ENCODE measurements at regions not wholly inside any gene's neighbourhood (a gene's known extent, or its start where the extent isn't known, plus 50 kb on each side); places are given as distances from the start of the nearest gene placed in this dataset.

DNA sequence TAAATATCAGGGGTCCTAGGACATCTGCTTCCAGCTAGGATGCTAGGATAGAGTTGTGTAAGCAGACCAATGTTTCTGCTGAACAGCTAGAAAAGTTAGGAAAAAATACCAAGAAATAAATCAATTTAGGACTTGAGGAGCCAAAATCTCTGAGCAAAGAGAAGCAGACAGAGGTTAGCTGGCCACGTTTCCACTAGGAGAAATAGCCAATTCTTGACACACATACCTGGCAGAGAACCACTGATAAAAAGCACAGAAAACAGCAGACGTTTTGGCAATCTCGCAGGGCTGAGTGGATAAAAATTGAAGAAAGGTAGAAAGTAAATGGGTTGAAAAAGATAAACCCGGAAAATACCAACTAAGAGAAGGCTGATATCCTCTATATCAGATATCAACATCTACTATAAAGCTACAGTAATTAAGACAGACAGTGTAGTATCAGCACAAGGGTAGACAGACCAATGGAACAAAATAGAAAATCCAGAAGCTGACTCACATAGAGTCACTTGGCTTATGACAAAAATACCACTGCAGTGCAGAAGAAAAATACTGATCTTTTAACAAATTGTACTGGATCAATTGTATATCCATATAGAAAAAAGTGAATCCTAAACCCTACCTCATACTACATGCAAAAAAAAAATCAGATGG is 306.1 kb upstream of the KLHL29 start:
- FAIRE-seq: no peak

DNA sequence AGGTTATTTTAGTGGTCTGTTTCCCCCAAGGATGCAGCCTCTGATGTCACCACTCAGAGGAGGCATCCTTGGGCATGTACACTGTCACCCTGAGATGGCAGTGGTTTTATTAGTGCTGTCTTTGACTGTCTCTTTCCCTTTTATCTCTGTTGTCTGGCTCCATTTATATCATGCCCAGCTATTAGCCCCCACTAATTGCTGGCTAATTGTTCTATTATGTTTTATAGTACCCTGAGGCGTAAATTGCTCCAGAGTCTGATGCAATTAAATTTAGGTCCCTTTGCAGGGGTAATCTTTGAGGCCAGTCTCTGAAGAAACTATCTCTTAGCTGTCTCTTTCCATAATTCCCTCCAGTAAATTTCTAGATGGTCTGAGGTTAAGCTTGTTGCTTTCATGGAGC is 301.0 kb upstream of the KLHL29 start:
- FAIRE-seq: no peak

DNA sequence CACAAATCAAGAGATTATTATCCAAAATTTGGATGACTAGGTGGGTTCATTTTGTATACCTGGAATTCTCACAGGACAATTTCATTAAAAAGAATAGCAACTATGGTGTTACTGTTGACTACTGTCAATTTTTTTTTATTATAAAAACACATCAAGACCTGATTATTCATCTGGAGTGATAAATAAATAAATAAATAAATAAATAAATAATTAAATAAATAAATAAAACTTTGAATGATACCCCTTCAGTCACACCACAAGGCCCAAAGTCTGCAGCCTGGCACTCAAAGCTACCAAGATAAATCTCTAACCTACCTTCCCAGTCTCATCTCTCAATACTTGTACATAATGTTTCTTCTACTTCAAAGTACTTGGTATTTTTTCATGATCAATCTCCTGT is 294.0 kb upstream of the KLHL29 start:
- FAIRE-seq: no peak

DNA sequence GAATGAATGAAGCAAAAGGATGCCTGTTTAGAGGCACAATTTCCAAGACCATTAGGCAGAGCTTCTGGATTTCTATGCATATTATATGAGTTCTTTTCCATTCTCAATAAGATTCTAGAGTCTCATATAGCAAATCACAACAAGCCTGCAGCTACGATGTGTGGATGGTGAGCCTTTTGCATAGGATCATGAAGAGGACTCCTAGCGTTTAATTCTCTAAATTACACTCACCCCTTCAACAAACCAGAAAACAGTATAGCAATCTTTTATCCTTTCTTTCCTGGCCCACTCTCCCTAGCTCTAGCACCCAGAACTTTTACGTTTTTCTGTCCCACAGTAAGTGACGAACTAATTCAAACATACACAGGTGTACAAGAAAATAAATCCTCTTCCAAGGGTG is 293.1 kb upstream of the KLHL29 start:
- FAIRE-seq: no peak

DNA sequence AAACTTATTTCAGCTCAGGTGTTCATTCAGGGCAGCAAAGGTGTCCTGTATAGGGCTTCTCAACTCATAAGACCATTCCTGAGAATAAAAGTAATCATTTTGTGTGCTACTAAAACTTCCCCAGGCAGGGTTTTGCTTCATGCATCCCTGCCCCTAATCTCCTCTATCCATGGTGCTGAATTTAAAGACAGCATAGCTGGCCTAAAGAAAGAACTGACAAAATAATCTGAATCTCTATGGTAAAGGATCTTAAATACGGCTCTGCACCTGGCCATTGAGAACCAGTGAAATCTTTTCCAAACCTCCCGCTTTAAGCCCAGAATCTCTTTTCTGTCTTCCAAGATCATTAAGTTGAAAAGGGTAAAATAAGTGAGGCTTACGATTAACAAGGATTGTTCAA is 292.1 kb upstream of the KLHL29 start:
- no peak for FAIRE-seq

DNA sequence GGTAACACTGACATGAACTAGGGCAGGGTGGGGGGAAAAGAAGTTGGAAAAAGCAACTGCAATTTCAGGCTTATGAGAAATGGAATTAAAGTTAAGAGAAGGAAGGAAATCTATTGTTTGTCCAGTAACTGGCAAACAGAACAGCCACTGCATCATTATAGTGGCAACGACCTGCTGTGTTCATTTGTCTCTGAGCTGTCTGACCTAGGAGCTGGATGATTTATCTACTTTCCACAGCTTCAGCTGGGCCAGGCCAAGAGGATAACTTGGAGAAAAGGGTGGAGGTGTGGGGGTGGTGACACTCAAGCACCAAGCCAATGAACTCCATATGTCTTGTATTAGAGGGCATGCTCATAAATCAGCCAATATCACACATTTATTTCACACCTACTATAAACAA is 291.5 kb upstream of the KLHL29 start:
- no peak for FAIRE-seq

DNA sequence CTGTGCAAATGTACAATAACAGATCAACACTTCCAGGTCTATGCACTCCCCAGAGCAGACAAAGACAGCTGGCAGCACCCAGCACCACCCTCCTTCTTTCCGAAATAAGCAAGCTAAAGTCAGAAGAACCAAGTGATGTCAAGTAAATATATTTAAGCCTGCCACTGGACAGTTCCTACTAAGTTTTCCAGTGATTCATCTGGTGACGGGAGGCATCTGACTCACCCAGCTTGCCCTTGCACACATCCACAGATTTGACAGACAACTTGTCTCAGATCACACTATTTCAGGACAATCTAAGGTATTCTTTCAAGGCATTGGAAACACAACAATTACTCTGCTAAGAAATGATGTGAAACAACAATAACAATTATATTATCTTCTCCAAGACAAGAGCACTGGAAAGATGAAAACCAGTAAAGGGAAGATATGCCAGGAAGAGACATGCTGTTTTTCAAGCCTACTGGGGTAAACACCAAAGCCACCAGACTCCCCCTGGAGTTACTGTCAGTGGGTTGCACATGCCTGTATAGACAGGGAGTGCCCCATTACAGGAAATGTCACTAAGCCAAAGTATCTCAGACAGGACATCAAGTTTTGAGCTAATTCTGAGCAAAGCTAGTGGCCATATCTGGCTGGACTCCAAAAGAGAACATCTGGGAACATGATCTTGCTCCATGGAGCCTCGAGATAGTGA is 287.9 kb upstream of the KLHL29 start:
- FAIRE-seq: no peak

DNA sequence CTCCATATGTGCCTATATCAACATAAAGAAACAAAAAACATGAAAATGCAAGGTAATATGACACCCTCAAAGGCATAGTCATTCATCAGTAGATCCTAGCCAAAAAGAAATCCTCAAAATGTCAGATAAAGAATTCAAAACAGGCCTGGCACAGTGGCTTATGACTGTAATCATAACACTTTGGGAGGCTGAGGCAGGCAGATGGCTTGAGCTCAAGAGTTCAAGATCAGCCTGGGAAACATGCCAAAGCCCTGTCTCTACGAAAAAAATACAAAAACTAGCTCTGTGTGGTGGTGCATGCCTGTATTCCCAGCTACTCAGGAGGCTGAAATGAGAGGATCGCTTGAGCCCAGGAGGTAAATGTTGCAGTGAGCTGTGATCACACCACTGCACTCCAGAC is 284.6 kb upstream of the KLHL29 start:
- FAIRE-seq: no peak

DNA sequence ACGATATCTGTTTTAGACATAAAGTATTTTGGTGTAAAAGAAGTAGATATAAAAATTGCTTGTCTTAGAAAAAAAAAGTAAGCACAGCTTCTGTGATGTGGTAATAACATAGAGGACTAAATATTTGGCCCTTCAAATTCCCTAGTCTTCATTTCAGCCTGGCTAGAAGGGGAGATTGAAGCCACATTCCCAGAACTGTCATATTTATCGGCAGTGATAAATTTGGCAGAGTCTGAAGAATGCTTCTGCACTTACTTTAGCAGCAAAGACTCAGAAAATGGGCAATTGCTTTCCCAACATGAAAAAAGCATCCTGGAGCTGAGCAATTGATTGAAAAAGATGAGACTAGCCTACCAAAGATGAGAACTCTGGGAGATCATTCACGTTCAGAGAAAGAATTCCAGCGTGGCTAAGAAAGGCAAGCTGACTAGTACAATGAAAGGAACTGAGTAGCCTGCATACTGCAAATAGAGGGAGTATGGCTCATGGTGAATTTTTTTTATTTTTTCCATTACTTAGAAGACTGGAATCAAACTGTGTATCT is 278.7 kb upstream of the KLHL29 start:
- no peak for FAIRE-seq

DNA sequence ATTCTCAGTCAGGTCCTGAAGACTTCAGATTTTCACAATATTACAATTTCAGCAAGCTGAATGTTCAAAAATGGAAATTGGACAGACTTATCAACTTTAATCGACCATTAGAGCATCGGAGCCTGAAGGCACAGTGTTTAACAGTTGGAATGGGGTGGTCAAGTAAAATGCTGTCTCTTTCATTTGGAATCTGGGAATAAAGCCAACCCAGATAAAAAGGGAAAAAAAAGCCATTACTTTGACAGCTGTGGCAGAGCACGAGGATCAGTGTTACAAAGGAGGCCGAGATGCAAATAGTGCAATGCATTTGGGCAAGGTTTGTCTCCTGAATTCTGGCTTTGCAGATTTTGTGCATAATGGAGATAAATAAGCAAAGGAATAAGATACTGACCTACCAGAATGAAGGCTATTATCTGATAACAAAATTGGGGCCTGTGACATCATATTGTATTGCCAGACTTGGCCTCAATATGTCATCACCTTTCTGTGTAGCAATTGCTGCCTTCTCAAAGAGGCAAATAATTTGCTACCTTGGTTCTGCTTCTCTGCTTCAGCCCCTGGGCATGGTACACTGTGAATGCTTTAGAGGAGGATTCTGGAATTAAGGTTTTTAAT is 277.5 kb upstream of the KLHL29 start:
- no peak for FAIRE-seq

DNA sequence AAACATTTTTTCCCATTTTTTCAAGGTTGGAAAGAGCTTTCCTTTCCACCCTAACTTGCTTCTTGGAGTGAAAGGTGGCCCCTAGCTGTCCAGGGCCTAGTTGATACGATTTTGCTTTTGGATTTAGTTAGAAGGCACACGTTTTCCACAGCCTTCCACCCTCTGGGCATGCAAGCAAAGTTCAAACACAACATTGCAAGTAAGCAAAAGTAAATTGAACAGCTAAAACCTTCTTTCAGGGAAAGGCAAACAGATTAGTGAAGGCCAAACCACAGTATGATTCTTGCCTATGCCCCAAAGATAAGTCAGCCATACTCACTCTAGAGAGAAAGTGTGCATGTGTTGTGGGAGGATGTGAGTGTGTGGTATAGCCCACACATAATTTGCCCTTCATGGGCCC is 273.7 kb upstream of the KLHL29 start:
- no peak for FAIRE-seq

DNA sequence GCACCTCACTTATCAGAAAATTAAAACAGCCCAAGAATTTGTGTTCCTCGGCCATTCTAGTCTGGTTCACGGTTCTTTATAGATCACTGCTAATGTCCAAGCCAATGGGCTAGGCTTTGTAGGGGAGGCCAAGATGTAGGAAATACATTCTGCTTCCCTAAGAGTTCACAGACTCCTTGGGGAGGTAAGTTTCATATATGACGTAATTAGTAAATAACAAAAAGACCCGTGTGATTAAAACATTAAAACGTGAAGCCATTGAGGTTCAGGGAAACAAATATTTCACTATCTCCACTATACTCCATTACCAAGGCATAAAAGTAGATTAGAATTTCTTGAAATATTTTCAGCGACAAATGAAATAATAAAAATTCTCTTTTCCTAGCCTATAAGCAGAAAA is 272.5 kb upstream of the KLHL29 start:
- FAIRE-seq: no peak

DNA sequence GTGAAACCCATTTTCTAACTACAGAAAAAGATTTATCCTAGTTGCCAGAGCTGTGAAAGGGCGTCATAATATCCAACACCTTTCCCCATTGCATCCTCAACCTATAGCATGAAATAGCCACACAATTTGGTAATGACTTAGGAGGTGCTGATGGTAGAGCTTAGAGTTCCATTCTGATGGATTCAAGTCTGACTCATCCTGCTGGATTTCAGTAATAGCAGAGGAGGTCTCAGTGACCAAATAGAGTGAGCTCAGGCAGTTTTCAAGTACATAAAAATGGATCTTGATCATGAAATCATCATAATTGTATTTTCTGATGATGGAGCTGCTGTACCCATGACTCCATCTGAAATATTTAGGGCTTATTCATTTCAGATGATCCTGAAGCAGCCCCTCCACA is 270.7 kb upstream of the KLHL29 start:
- FAIRE-seq: no peak

DNA sequence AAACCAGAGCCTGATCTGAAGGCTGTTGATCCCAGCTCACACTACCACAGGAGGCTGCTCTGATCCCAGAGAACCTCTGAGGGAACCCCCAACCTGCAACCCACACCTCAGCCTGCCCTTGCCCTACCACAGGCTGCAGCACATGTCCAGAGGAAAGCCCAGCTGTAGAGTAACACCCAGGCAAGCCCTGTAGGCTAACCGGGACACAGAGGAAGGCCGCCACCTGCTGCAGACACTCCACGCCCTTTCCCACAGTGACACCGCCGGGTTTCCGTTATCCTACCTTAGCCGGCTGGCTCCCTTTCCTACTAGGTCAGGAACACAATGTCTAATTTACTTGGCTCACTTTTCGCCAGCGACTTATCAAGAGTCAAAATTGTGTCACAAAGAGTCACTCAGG is 266.7 kb upstream of the KLHL29 start:
- FAIRE-seq: no peak

DNA sequence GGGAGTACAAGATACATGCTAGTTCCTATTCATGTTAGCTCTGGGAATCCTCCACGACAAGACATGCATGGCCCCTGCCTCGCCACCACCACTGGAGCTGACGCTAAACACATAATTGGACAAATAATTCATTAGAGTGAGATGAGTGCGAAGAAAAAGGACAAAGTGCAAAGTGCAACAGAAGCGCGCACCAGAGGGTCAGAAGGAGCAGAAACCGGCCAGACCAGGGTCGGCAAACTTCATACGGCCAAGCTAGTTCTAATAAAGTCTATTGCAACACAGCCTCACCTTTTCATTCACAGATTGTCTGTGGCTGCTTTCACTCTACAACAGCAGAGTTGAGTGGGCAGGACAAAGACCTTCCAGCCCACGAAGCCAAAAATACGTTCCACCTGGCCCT is 266.1 kb upstream of the KLHL29 start:
- FAIRE-seq: no peak

DNA sequence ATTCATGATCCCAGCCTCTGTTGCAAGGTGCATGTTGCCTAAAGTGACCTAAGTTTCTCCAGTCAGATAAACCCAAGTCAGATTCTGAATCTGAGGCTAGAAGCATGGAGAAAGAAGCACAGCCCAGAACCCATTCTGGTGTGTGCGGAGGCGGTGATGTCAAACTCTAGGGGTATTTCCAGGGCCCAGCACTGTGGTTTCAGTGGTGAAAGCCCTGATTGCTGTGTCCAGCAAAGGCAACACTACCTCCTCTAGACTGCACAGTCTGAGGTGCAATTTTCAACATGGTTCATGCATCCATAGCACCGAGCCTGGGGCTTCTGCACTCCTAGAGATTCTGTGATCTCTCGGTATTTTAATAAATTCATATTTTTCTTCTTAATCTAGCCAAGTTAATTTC is 264.8 kb upstream of the KLHL29 start:
- no peak for FAIRE-seq

DNA sequence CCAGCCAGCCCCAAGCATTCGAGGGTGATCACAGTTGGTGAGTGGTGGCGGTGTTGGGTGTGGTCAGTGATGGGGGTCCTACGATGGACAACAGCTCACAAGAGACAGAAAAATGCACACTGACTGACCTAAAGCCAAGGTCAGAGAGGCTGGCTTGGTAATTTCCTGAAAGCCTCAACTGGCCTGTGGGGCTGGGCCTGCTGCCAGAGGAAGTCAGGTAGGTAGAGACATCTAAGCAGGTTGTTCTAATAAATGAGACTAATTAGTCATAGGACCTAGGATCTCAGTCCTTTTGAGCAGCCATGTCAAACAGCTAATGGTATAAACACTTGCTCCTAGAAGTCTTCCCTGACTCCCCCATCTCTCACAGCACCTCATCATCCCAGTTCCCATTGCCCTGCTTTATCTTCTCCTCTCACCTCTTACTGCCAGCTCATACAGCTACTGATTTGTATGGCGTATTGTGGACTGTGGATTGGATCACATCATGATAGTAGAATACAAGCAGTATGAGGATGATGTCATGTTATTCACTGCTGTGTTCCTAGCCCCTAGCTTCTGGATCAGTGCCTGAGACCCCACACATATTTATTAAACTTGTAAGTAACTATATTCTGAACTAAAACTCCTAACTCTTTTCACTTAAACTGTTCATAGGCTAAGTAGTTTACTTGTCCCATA is 262.9 kb upstream of the KLHL29 start:
- no peak for FAIRE-seq

DNA sequence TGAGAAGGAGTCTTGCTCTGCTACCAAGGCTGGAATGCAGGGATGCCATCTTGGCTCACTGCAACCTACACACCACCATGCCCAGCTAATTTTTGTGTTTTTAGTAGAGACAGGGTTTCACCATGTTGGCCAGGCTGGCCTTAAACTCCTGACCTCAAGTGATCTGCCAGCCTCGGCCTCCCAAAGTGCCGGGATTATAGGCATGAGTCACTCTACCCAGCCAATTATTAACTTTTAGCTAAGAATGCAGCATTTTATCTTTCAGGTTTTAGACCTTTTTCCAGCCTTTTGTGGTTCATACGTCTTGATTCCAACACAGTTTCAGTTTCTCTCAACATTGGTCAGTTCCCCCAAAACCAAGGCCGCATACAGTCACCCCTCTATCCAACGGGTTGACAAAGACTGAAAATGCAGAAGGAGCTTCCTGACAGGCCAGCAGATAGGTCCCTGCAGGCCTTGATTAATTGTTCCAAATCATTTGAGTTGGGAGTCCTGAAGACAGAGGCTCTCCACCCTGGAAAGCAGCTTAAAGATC is 262.2 kb upstream of the KLHL29 start:
- no peak for FAIRE-seq

DNA sequence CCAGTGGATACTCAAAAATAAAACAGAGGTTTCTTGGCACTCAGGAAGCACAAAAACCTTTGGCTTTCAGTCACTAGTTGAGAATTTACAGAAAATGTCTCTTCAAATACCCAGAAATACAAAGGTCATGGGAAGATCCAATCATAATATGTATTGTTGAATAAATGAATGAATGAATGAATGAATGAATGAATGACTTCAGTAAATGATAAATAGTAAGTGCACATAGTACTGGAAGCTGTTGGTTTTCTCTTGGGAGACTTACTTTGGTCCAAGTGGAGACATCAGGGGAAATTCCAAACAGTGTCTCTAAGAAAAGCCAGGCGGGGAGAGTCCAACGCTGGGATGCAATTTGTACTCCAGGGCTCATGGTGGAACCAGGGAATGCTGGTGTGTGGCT is 261.3 kb upstream of the KLHL29 start:
- no peak for FAIRE-seq

DNA sequence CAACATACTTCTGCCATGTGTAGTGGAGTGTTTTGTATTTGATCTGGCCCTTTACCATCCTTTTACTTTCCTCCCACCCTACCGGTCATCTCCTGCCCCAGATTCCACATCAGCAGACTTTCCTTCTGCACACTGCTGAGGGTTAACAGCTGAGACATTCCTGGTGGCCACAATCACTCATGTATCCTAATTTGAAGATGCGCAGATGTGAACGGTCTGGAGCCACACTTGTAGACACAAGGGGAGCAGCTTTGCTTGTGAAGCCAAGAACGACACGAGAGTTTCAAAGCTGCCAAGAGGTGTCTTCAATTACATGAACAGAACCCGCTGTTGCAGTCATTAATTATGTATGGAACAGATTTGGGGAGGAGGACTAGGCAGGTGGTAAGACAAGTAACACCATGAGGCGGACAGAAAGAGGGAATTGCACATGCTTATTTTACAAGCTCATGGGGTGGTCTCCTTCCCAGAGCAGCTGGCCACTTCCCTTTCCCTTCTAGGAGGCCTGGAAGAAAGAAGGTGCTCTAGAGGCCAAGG is 260.7 kb upstream of the KLHL29 start:
- no peak for FAIRE-seq

DNA sequence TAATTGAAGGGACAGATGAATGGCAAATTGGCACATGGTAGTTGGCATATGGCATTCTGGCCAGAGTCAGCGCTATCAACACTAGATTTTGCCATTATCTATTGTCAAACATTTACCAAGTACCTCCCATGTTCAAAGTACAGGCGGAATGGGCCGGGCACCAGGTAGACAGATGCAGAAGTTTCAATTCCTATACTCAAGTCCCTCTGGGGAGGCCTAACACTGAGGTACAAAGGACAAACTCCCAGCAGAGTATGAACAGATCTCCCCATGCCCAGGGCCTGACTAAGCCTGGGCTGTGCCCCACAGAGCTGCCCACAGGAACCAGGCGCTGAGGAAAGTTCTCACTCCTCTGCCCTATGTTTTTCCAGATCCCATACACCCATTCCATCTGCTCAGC is 257.5 kb upstream of the KLHL29 start:
- no peak for FAIRE-seq

DNA sequence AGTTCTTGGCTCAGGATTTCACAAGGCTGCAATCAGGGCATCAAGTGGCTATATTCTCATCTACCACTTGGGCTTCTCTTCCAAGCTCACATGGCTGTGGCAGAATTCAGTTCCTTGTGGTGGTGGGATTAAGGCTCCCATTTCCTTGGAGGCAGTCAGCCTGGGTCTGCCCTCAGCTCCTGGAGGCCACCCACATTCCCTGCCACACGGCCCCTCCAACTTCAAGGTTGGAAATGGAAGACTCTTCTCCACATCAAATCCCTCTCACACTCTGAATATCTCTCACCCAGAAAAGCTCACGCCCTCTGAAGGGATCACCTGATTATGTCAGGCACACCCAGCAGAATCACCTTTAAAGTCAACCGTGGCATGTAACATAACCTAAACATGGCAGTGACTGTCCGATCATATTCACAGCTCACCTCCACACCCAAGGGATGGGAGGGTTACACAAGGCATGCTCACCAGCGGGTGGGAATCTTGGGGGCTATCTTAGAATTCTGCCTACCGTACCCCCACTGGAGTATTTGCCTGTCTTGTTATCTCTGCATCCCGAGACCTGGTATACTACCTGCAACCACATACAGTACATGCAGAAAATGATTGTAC is 256.2 kb upstream of the KLHL29 start:
- FAIRE-seq: no peak

DNA sequence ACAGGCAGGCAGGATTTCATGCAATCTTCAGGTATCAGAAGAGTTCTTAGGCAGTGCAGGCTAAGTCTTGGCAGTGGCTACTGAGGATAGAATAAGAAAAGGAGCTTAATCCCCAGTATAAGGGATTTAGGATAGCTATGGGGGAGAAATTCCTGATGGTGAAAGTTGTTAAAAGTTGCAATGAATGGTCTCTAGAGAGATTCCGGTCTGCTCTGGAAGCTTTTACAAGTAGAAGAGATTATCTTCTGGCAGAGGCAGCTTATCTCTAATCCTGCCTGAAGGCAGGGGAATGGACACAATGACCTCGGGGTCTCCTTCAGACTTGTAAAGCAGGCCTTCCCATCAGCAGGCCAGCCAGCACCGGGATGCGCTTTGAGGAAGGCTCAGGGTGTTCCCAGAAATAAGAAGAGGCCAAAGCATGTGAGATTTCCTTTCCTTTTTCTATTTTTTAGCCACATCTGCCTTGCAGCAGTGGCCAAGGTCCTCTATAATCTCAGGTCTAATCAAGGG is 253.9 kb upstream of the KLHL29 start:
- no peak for FAIRE-seq

Data from A204.1 (cell line).